Vagina (tissue), 2 donors: ENCODE measurements at regions not wholly inside any gene's neighbourhood (a gene's known extent, or its start where the extent isn't known, plus 50 kb on each side); places are given as distances from the start of the nearest gene placed in this dataset.

Source experiments
- POLR2A ChIP-seq, 2 donors: fragments of 450-650 bp; IDR thresholded peaks; one replicate each; pipeline ENCODE4 v1.6.1; 2017; ENCODE audit warnings: antibody characterized with exemption in 2 of 2, mild to moderate bottlenecking in 2 of 2, moderate library complexity in 2 of 2
- TF ChIP-seq, protein P1 (sequence below), 3 experiments: fragments of 450-650 bp in 2 of 3; fragments of 200-600 bp in 1 of 3; sonication (generic) in 1 of 3; IDR thresholded peaks; one replicate each; pipeline ENCODE4 v1.5.1; 2017 to 2019; ENCODE audit warnings: antibody characterized with exemption in 3 of 3, mild to moderate bottlenecking in 2 of 3, moderate library complexity in 2 of 3

DNA sequence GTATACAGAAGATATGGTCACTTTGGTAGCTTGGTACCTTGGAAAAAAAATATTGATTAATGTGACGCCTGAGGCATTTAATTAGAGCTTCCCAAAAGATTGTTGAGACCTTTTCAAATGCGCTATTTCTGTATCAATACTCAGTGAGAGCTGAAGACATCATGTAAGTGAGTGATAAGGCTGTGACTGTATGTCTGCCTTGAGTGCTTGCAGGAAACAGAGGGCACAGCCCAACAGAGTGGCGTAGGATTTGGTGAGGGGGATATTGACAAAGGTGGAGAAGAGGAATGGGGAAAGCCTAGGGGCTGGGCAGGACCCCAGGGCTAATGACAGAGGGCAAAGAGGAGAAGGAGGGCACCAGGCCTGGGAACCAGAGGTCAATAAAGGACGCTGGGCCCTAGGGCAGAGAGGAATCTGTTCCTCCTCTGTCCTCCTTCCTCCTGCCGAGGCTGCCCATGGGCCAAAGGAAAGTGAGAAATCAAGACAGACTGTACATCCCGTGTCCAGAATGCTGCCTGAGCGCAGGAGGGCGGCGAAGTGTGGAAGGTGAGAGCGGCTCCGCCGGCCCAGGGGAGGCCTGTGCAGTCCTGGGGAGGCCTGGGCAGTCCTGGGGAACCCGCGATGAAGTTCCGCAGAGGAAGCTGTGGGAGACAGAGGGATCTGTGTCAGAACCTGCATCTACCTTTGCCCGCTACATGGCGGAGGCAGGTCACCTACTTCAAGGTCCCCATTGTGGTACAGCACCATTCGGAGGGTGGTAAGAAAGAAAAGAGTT lies 228.6 kb upstream of the PIEZO2 start:
- TF ChIP-seq, protein P1, sequence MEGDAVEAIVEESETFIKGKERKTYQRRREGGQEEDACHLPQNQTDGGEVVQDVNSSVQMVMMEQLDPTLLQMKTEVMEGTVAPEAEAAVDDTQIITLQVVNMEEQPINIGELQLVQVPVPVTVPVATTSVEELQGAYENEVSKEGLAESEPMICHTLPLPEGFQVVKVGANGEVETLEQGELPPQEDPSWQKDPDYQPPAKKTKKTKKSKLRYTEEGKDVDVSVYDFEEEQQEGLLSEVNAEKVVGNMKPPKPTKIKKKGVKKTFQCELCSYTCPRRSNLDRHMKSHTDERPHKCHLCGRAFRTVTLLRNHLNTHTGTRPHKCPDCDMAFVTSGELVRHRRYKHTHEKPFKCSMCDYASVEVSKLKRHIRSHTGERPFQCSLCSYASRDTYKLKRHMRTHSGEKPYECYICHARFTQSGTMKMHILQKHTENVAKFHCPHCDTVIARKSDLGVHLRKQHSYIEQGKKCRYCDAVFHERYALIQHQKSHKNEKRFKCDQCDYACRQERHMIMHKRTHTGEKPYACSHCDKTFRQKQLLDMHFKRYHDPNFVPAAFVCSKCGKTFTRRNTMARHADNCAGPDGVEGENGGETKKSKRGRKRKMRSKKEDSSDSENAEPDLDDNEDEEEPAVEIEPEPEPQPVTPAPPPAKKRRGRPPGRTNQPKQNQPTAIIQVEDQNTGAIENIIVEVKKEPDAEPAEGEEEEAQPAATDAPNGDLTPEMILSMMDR (IDR thresholded peaks at IDR 0.05): no peak
- TF ChIP-seq POLR2A (IDR thresholded peaks at IDR 0.05): no peak
